ENCODE measurements at regions not wholly inside any gene's neighbourhood (a gene's known extent, or its start where the extent isn't known, plus 50 kb on each side); places are given as distances from the start of the nearest gene placed in this dataset.

- TF ChIP-seq POLR2A (IDR thresholded peaks at IDR 0.05) (no peak), CTCF (IDR thresholded peaks at IDR 0.05) (no peak)
These were observed 187.1 kb downstream of the TMEM114 start for GRCh38 chr16:8402981-8403843.
